MG63 (cell line): ENCODE measurements at regions not wholly inside any gene's neighbourhood (a gene's known extent, or its start where the extent isn't known, plus 50 kb on each side); places are given as distances from the start of the nearest gene placed in this dataset.
"Not testable (repeated sequence)": the region's sequence is repeated elsewhere in the genome, so short reads cannot be mapped to it uniquely, and the experiment has no call there.

ENCODE experiments used
- DNase-seq: peaks from one replicate; pipeline ENCODE4 v3.0.0-alpha.2; 2020
- H3K27me3 ChIP-seq: fragments of 250-450 bp; sonication (Bioruptor Pico); 2 replicates; pipeline ENCODE4 v1.5.1; 2020; ENCODE audit warnings: mild to moderate bottlenecking, moderate library complexity
- H3K36me3 ChIP-seq: fragments of 250-450 bp; sonication (Bioruptor Pico); 2 replicates; pipeline ENCODE4 v1.5.1; 2020; ENCODE audit warnings: mild to moderate bottlenecking, moderate library complexity
- H3K4me3 ChIP-seq: fragments of 250-450 bp; sonication (Bioruptor Pico); 2 replicates; pipeline ENCODE4 v1.5.1; 2020; ENCODE audit warnings: mild to moderate bottlenecking, moderate library complexity
- H3K9me3 ChIP-seq: fragments of 250-450 bp; sonication (Bioruptor Pico); 2 replicates; pipeline ENCODE4 v1.5.1; 2020; ENCODE audit warnings: mild to moderate bottlenecking, moderate library complexity

DNA sequence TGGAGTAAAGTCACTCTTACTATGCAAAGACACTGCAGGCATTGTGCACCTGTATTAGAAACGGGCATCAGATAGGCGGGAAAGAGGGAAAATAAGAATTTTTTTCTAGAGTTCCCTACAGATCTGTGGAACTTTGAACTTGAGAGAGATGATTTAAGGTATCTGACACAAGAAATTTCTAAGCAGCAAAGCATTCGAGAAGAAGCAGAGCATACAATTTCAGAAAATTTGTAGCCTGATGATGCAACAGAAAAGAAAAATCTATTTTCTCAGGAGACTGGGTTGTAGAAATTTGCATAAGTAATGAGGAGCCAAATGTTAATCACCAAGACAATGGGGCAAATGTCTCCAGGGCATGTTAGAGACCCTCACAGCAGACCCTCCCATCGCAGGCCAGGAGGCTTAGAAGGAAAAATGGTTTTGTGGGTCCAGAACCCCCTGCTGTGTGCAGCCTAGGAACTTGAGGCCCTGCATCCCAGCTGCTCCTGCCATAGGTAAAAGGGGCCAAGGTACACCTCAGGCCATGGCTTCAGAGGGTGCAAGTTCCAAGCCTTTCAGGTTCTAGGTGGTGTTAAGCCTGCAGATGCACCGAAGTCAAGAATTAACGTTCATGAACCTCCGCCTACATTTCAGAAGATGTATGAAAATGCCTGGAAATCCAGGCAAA lies 163.5 kb upstream of the GTF2H2 start:
- not testable (repeated sequence) for H3K9me3 ChIP-seq, H3K4me3 ChIP-seq, H3K36me3 ChIP-seq, H3K27me3 ChIP-seq
- DNase-seq: peak; percentile 2
